GM23248 (cell line): ENCODE measurements at regions not wholly inside any gene's neighbourhood (a gene's known extent, or its start where the extent isn't known, plus 50 kb on each side); places are given as distances from the start of the nearest gene placed in this dataset.

Source experiments
- EZH2 ChIP-seq: fragments of 200-600 bp; sonication (generic); IDR thresholded peaks from 2 replicates; pipeline ENCODE4 v1.6.1; 2018; ENCODE audit warnings: antibody characterized with exemption, mild to moderate bottlenecking; ENCODE audit not compliant: insufficient read depth, poor library complexity, severe bottlenecking
- EZH2phosphoT487 ChIP-seq: fragments of 200-600 bp; sonication (generic); IDR thresholded peaks from 2 replicates; pipeline ENCODE4 v1.6.1; 2018; ENCODE audit warnings: antibody characterized with exemption, moderate library complexity, mild to moderate bottlenecking, low read depth; ENCODE audit not compliant: insufficient read depth

DNA sequence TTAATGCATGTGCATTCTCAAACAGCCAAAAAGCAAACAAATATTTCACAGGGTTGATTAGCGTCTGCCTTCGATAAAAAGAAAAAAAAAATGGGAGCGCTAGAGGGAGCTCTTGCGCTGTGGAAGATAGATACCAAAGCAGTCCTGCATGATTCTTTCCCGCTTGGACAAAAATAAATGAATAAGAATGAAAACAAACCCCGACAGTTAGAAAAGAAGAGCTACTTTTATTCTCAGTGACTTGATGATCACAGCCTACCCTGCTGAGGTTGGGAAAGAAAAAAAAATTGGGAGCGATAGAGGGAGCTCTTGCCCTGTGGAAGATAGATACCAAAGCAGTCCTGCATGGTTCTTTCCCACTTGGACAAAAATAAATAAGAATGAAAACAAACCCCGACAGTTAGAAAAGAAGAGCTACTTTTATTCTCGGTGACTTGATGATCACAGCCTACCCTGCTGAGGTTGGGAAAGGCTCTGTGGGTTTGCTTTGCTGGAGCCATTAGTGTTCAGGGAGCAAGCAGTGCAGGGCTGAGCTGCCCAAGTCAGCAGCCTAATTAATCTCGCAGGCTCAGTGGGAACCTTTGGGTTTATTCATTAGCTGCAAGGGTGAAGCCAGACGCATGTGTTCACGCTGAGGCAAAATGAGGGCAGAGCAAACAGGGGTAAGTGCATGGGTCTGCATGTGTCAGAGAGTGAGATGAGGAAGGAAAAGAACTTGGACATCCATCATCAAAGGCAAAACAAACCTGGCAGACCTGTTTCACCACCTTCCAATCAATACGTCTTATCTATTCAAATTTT, 249.3 kb upstream of the PRKX start:
- TF ChIP-seq EZH2, result no peak
- no peak for TF ChIP-seq EZH2phosphoT487
